HCT116 (cell line): ENCODE measurements at regions not wholly inside any gene's neighbourhood (a gene's known extent, or its start where the extent isn't known, plus 50 kb on each side); places are given as distances from the start of the nearest gene placed in this dataset.

Experiments
- ATAC-seq: fragments of 200-7000 bp; cut with Tn5 transposase; 2 replicates; pipeline ENCODE4 v1.9.1; 2020; ENCODE audit warnings: mild to moderate bottlenecking, moderate library complexity
- BruUV-seq: library from RNA; stranded (reverse); fragments of 400-500 nt; replicated peaks from 2 replicates; lab custom pipeline; 2021; lab: Mats Ljungman, UMichigan
- CTCF ChIA-PET: fragments of 300-600 bp; sonication (Branson Sonifier 250); formaldehyde crosslinking; loops from one replicate; lab custom pipeline; 2021; ENCODE audit warnings: antibody characterized with exemption; lab: Charles Lee
- POLR2A ChIA-PET: fragments of 300-600, 350-600 bp; sonication (Branson Sonifier 250); formaldehyde crosslinking; loops from one replicate; lab custom pipeline; 2021; ENCODE audit warnings: antibody characterized with exemption; lab: Charles Lee
- RAD21 ChIA-PET, 2 experiments: fragments of 300-600 bp; sonication (Branson Sonifier 250); formaldehyde crosslinking; loops; one replicate each; lab custom pipeline; 2023; ENCODE audit warnings: low total read pairs in 2 of 2; ENCODE audit not compliant: uncharacterized antibody in 2 of 2, unreplicated experiment in 2 of 2, low non-redundant PET in 1 of 2; lab: Charles Lee
- DNase-seq: peaks from one replicate; pipeline ENCODE4 v3.0.0-alpha.2; 2010; ENCODE audit warnings: low read depth, low spot score
- H2AFZ ChIP-seq: fragments of 200-600 bp; shearing (Covaris generic), sonication (generic); 2 replicates; pipeline ENCODE4 v1.6.1; 2017; ENCODE audit warnings: low read depth, mixed run types, mixed read lengths, antibody characterized with exemption, low read length; ENCODE audit not compliant: poor library complexity, severe bottlenecking
- H3K27ac ChIP-seq: 2 replicates; pipeline ENCODE4 v1.5.1; 2012; ENCODE audit warnings: low read depth, low read length
- H3K27me3 ChIP-seq: fragments of 200-600 bp; sonication (generic); 2 replicates; pipeline ENCODE4 v1.6.1; 2016; ENCODE audit warnings: mixed run types, low read length, mixed read lengths; ENCODE audit not compliant: insufficient read depth
- H3K36me3 ChIP-seq, 2 experiments: fragments of 200-500 bp in 1 of 2; fragments of 200-600 bp in 1 of 2; sonication (Bioruptor generic) in 1 of 2; sonication (generic) in 1 of 2; 2 replicates each; pipeline versions ENCODE4 v1.5.1 to v1.6.1; 2014 to 2016; ENCODE audit warnings: low read length in 2 of 2, inconsistent platforms in 1 of 2, mixed read lengths in 1 of 2, mixed run types in 1 of 2; ENCODE audit not compliant: insufficient read depth in 2 of 2, control insufficient read depth in 1 of 2
- H3K4me1 ChIP-seq, 2 experiments: fragments of 200-600 bp in 1 of 2; sonication (generic) in 1 of 2; 2 replicates each; pipeline versions ENCODE4 v1.5.1 to v1.6.1; 2012 to 2017; ENCODE audit warnings: low read length in 2 of 2, inconsistent platforms in 1 of 2, mild to moderate bottlenecking in 1 of 2, mixed read lengths in 1 of 2, mixed run types in 1 of 2, moderate library complexity in 1 of 2; ENCODE audit not compliant: insufficient read depth in 2 of 2, control insufficient read depth in 1 of 2
- H3K4me2 ChIP-seq: fragments of 200-600 bp; sonication (generic); 2 replicates; pipeline ENCODE4 v1.6.1; 2017; ENCODE audit warnings: mixed run types, low read length, mixed read lengths
- H3K4me3 ChIP-seq, 2 experiments: fragments of 200-600 bp in 1 of 2; sonication (generic) in 1 of 2; replicated peaks in 1 of 2; 2 replicates each; pipeline ENCODE4 v1.5.1; 2011 to 2016; ENCODE audit warnings: low read length in 2 of 2, control low read depth in 1 of 2, low read depth in 1 of 2, mild to moderate bottlenecking in 1 of 2, mixed read lengths in 1 of 2, mixed run types in 1 of 2
- H3K79me2 ChIP-seq: fragments of 200-600 bp; sonication (generic); 2 replicates; pipeline ENCODE4 v1.6.1; 2017; ENCODE audit warnings: mild to moderate bottlenecking, mixed run types, low read length, moderate library complexity, mixed read lengths; ENCODE audit not compliant: insufficient read depth
- H3K9ac ChIP-seq: fragments of 200-600 bp; sonication (generic); 2 replicates; pipeline ENCODE4 v1.6.1; 2016; ENCODE audit warnings: low read length, mixed read lengths
- H3K9me2 ChIP-seq: fragments of 200-600 bp; sonication (generic), shearing (Covaris generic); 2 replicates; pipeline ENCODE4 v1.6.1; 2017; ENCODE audit warnings: mixed run types, mild to moderate bottlenecking, moderate library complexity; ENCODE audit not compliant: insufficient read depth
- H3K9me3 ChIP-seq, 2 experiments: fragments of 200-500 bp in 1 of 2; fragments of 200-600 bp in 1 of 2; sonication (Bioruptor generic) in 1 of 2; sonication (generic) in 1 of 2; 2 replicates each; pipeline ENCODE4 v1.6.1; 2014 to 2017; ENCODE audit warnings: low read length in 2 of 2, mixed read lengths in 2 of 2, inconsistent platforms in 1 of 2, low read depth in 1 of 2, mild to moderate bottlenecking in 1 of 2, mixed run types in 1 of 2, moderate library complexity in 1 of 2; ENCODE audit not compliant: control insufficient read depth in 1 of 2, insufficient read depth in 1 of 2
- H4K20me1 ChIP-seq: fragments of 200-600 bp; sonication (generic), shearing (Covaris generic); 2 replicates; pipeline ENCODE4 v1.6.1; 2017; ENCODE audit warnings: mixed run types, mild to moderate bottlenecking, moderate library complexity; ENCODE audit not compliant: insufficient read depth
- ATF3 ChIP-seq: IDR thresholded peaks from 2 replicates; pipeline ENCODE4 v1.6.1; 2012
- CBX3 ChIP-seq: IDR thresholded peaks from 2 replicates; pipeline ENCODE4 v1.6.1; 2012; ENCODE audit warnings: low read depth
- EGR1 ChIP-seq: IDR thresholded peaks from 2 replicates; pipeline ENCODE4 v1.6.1; 2012; ENCODE audit warnings: low read depth
- EZH2phosphoT487 ChIP-seq: fragments of 200-600 bp; IDR thresholded peaks from 2 replicates; pipeline ENCODE4 v1.6.1; 2018; ENCODE audit warnings: antibody characterized with exemption, borderline replicate concordance
- FOSL1 ChIP-seq: IDR thresholded peaks from 2 replicates; pipeline ENCODE4 v1.6.1; 2012; ENCODE audit warnings: low read depth
- JUND ChIP-seq: IDR thresholded peaks from 2 replicates; pipeline ENCODE4 v1.6.1; 2012
- POLR2A ChIP-seq: IDR thresholded peaks from 2 replicates; pipeline ENCODE4 v1.7.0; 2011; ENCODE audit warnings: borderline replicate concordance; ENCODE audit not compliant: insufficient read depth, insufficient read length; ENCODE audit errors: extremely low read depth
- POLR2AphosphoS5 ChIP-seq: IDR thresholded peaks from 2 replicates; pipeline ENCODE4 v1.6.1; 2011; ENCODE audit warnings: mild to moderate bottlenecking, low read depth, low read length, moderate library complexity
- REST ChIP-seq: IDR thresholded peaks from 2 replicates; pipeline ENCODE4 v1.6.1; 2012; ENCODE audit warnings: low read depth
- SP1 ChIP-seq: IDR thresholded peaks from 2 replicates; pipeline ENCODE4 v1.6.1; 2012; ENCODE audit warnings: low read depth
- SRF ChIP-seq: IDR thresholded peaks from 2 replicates; pipeline ENCODE4 v1.6.1; 2012; ENCODE audit warnings: low read depth
- TCF7L2 ChIP-seq: IDR thresholded peaks from 2 replicates; pipeline ENCODE4 v1.7.0; 2011; ENCODE audit warnings: borderline replicate concordance, inconsistent platforms; ENCODE audit not compliant: insufficient read depth, insufficient read length; ENCODE audit errors: extremely low read depth
- YY1 ChIP-seq: IDR thresholded peaks from 2 replicates; pipeline ENCODE4 v1.6.1; 2011; ENCODE audit warnings: low read length, low read depth, moderate library complexity, mild to moderate bottlenecking; ENCODE audit not compliant: insufficient replicate concordance; ENCODE audit errors: extremely low read depth
- ZFX ChIP-seq: fragments of 450-650 bp; IDR thresholded peaks from 2 replicates; pipeline ENCODE4 v1.6.1; 2017
- intact Hi-C: fragments of 100-400 bp; cut with micrococcal nuclease; formaldehyde crosslinking; loops from 2 replicates; pipeline ENCODE4 v1.10.0; 2022
- TF ChIP-seq, protein P1 (sequence below), 3 experiments: fragments of 200-600 bp in 1 of 3; sonication (generic) in 1 of 3; IDR thresholded peaks in 2 of 3; conservative IDR thresholded peaks in 1 of 3; 2 replicates each; pipeline ENCODE4 v1.5.1; 2012 to 2017; ENCODE audit warnings: low read depth in 2 of 3, low read length in 2 of 3, antibody characterized with exemption in 1 of 3, borderline replicate concordance in 1 of 3, control low read depth in 1 of 3, mild to moderate bottlenecking in 1 of 3, mixed read lengths in 1 of 3, mixed run types in 1 of 3, moderate library complexity in 1 of 3; ENCODE audit not compliant: insufficient read depth in 1 of 3
- TF ChIP-seq, protein P2 (sequence below): IDR thresholded peaks from 2 replicates; pipeline ENCODE4 v1.6.1; 2012

DNA sequence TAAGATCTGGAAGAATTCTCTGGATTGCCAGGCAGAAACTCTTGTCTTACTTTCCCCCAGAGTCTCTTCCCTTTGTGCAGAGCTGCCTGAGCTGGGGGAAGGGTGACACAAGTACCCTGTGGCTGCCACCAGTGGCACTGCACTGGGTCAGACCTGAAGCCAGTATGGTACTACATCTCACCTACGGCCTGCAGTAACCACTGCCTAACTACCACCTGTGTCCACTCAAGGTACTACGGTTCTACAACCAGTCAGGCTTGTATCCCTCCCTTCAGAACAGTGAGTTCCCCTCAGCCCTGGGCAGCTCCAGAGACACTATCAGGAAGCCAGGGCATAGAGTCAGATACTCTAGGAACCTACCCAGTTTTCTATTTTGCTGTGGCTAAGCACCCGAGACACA is 212.0 kb upstream of the POU5F2 start:
- ChIA-PET CTCF (no interaction called here), RAD21 (no interaction called here), POLR2A (no interaction called here)
- H3K4me2 ChIP-seq: no peak overlapping the region
- intact Hi-C loops: no loop called here
- H3K79me2 ChIP-seq: no peaks in the 10 kb centered on the region
- no peak overlapping the region for H3K27ac ChIP-seq
- H2AFZ ChIP-seq: no peak overlapping the region
- H3K4me1 ChIP-seq: no peaks in the 10 kb centered on the region
- H3K9ac ChIP-seq: no peak overlapping the region
- no TSS peak for BruUV-seq
- H3K9me3 ChIP-seq: no peaks in the 10 kb centered on the region
- no peaks in the 10 kb centered on the region for H3K9me2 ChIP-seq
- no peaks in the 10 kb centered on the region for H4K20me1 ChIP-seq
- no peaks in the 10 kb centered on the region for H3K27me3 ChIP-seq
- ATAC-seq: peak; percentile 53
- no peak for DNase-seq
- no peaks in the 10 kb centered on the region for H3K36me3 ChIP-seq
- TF ChIP-seq JUND (no peak), ZFX (no peak), REST (no peak), SRF (no peak), ATF3 (no peak), FOSL1 (no peak), YY1 (no peak), CBX3 (no peak), SP1 (no peak), EZH2phosphoT487 (no peak), TCF7L2 (no peak), EGR1 (no peak), POLR2A (no peak), POLR2AphosphoS5 (no peak)
- TF ChIP-seq, protein P1, sequence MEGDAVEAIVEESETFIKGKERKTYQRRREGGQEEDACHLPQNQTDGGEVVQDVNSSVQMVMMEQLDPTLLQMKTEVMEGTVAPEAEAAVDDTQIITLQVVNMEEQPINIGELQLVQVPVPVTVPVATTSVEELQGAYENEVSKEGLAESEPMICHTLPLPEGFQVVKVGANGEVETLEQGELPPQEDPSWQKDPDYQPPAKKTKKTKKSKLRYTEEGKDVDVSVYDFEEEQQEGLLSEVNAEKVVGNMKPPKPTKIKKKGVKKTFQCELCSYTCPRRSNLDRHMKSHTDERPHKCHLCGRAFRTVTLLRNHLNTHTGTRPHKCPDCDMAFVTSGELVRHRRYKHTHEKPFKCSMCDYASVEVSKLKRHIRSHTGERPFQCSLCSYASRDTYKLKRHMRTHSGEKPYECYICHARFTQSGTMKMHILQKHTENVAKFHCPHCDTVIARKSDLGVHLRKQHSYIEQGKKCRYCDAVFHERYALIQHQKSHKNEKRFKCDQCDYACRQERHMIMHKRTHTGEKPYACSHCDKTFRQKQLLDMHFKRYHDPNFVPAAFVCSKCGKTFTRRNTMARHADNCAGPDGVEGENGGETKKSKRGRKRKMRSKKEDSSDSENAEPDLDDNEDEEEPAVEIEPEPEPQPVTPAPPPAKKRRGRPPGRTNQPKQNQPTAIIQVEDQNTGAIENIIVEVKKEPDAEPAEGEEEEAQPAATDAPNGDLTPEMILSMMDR (IDR thresholded peaks at IDR 0.05 in 2 of 3, conservative IDR thresholded peaks at IDR 0.05 in 1 of 3; ENCODE audit: borderline replicate concordance in 1 of 3, insufficient read depth in 1 of 3, low read depth in 2 of 3, low read length in 2 of 3): no peak
- TF ChIP-seq, protein P2, sequence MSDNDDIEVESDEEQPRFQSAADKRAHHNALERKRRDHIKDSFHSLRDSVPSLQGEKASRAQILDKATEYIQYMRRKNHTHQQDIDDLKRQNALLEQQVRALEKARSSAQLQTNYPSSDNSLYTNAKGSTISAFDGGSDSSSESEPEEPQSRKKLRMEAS: no peak
- no peak overlapping the region for H3K4me3 ChIP-seq
